Choroid plexus epithelial cell (primary cell): ENCODE measurements at regions not wholly inside any gene's neighbourhood (a gene's known extent, or its start where the extent isn't known, plus 50 kb on each side); places are given as distances from the start of the nearest gene placed in this dataset.

Experiments
- DNase-seq: peaks from one replicate; pipeline ENCODE4 v3.0.0-alpha.2; 2010; ENCODE audit warnings: low read depth
- H3K4me3 ChIP-seq: 2 replicates; pipeline ENCODE4 v1.5.1; 2011; ENCODE audit warnings: low read depth, mild to moderate bottlenecking, control low read depth, low read length, moderate library complexity
- TF ChIP-seq, protein P1 (sequence below): conservative IDR thresholded peaks from 2 replicates; pipeline ENCODE4 v1.5.1; 2011; ENCODE audit warnings: low read depth, mild to moderate bottlenecking, control low read depth, inconsistent platforms, low read length, moderate library complexity

DNA sequence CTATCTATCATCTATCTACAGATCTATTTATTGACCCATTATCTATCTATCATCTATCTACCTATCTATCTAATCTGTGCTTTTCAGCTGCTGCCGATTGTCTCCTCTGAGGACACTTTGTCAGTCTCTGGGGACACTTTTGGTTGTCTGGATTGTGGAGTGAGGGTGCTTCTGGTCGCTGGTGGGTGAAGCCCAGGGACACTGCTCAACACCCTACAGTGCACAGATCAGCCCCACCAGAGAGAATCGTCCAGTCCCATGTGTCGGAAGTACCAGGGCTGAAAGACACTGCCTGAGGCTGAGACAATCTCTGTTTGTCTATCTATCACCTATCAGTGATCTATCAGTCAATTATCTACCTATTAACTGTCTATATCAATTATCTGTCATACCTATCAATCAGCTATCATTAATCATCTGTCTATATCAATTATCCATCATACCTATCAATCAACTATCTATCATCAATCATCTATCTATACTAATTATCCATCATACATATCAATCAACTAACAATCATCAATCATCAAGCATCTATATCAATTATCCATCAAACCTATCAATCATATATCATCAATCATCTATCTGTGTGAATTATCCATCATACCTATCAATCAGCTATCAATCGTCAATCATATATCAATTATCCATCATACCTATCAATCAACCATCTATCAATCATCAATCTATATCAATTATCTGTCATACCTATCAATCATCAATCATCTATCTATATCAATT lies 70.0 kb upstream of the PPP2R3B start:
- TF ChIP-seq, protein P1, sequence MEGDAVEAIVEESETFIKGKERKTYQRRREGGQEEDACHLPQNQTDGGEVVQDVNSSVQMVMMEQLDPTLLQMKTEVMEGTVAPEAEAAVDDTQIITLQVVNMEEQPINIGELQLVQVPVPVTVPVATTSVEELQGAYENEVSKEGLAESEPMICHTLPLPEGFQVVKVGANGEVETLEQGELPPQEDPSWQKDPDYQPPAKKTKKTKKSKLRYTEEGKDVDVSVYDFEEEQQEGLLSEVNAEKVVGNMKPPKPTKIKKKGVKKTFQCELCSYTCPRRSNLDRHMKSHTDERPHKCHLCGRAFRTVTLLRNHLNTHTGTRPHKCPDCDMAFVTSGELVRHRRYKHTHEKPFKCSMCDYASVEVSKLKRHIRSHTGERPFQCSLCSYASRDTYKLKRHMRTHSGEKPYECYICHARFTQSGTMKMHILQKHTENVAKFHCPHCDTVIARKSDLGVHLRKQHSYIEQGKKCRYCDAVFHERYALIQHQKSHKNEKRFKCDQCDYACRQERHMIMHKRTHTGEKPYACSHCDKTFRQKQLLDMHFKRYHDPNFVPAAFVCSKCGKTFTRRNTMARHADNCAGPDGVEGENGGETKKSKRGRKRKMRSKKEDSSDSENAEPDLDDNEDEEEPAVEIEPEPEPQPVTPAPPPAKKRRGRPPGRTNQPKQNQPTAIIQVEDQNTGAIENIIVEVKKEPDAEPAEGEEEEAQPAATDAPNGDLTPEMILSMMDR: no peak
- DNase-seq: no peak
- no peak overlapping the region for H3K4me3 ChIP-seq

DNA sequence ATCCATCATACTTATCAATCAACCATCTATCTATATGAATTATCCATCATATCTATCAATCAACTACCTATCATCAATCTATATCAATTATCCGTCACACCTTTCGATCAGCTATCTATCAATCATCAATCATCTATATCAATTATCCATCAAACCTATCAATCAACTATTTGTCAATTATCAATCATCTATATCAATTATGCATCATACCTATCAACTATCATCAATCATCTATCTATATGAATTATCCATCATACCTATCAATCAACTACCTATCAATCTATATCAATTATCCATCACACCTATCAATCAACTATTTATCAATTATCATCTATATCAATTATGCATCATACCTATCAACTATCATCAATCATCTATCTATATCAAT lies 70.6 kb upstream of the PPP2R3B start:
- TF ChIP-seq, protein P1: no peak
- DNase-seq: no peak
- H3K4me3 ChIP-seq: no peak overlapping the region

DNA sequence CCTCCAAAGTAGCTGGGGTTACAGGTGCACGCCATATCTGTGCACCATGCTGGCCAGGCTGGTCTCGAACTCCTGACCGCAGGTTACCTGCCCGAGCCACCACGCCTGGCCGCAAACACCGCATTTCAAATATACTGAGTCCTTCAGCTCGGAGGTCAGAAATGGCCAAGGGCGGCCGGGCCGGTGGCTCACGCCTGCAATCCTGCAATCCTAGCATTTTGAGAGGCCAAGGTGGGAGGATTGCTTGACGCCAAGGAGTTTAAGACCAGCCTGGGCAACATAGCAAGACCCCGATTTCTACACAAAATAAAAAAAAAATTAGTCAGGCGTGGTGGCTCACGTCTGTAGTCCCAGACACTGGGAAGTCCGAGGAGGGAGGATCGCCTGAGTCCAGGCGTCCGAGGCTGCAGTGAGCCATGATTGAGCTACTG lies 71.9 kb upstream of the PPP2R3B start:
- no peak overlapping the region for H3K4me3 ChIP-seq
- DNase-seq: no peak
- TF ChIP-seq, protein P1: no peak

DNA sequence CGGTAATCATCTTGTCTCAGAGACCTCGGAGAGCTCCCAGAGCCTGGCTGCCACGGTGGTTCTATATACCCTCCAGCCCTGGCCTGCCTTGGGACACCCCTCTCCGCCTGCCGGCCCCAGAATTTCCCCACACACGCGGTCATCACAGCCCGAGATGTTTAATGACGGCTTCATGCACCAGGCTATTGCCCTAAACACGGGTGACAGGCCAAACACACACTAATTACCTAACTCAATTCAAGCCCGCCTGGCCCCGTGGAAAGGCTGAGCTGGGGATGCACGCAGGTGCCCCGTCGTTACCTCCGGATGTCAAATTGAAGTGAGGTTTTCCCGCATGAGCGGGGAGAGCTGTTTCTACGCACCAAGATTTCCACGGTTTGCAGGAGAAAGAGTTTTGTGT lies 72.9 kb upstream of the PPP2R3B start:
- no peak for DNase-seq
- H3K4me3 ChIP-seq: no peak overlapping the region
- TF ChIP-seq, protein P1: no peak

DNA sequence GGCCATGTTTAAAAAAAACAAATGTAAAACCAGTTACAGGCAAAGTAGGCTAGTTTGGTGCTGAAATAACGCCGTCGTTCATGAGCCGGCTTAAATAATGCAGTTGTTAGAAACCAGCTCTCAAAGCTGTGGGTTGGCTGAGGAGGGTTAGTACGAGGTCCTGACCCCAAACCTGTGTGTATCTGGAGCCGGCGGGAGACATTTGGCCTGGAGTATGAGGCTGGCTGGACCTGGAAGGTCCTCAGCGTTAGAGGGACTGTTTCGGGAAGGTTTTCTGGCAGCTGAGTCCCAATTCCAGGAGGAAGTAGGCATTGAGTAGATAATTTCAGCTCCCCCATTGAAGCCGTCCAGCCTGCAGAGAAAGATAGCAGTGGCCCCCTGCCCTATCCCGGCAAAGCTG lies 73.4 kb upstream of the PPP2R3B start:
- DNase-seq: no peak
- TF ChIP-seq, protein P1: no peak
- no peak overlapping the region for H3K4me3 ChIP-seq

DNA sequence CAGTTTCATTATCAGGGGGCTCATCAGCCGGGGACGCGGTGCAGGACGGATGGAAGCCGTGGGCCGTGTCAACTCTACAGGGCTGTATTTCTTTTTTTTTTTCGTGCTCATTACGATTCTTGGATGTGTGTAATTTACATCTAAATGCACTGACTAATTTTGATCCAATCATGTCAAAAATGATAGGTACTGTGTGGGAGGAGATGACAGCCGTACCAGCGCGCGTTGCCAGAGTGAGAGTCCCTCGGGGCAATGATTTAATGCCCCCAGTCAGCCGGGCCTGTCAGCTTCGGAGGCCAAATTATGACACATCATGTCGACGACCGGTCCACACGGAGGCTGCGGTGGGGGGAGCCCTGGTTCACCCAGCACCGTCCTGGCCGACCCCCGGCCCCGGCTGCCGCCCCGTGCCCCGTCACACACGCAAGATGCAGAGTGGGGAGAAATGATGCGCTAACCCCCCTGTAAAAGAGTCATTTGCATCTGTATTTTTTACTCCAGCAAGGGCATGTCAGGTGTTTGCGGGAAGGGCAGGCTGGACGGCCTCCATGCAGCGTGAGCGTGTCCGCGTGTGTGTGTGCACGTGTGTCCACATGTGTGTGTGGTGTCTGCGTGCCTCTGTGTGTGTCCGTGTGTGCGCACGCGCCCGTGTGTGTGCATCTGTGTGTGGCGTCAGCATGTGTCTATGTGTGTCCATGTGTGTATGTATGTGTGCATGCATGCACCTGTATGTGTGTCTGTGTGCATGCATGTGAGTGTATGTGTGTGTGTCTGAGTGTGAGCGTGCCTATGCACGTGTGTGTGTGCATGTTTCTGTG lies 74.3 kb upstream of the PPP2R3B start:
- no peak for DNase-seq
- TF ChIP-seq, protein P1: no peak
- H3K4me3 ChIP-seq: no peak overlapping the region
